Adrenal gland (tissue), 5 donors: ENCODE measurements at regions not wholly inside any gene's neighbourhood (a gene's known extent, or its start where the extent isn't known, plus 50 kb on each side); places are given as distances from the start of the nearest gene placed in this dataset.

Source experiments
- POLR2A ChIP-seq, 2 donors: fragments of 450-650 bp; IDR thresholded peaks; one replicate each; pipeline ENCODE4 v1.6.1; 2017; ENCODE audit warnings: antibody characterized with exemption in 2 of 2, mild to moderate bottlenecking in 2 of 2, moderate library complexity in 1 of 2
- TF ChIP-seq, protein P1 (sequence below), 6 experiments: fragments of 450-650 bp in 4 of 6; fragments of 200-600 bp in 2 of 6; sonication (generic) in 1 of 6; IDR thresholded peaks; 1 replicate in 5 of 6; 2 replicates in 1 of 6; pipeline versions ENCODE4 v1.5.1 to v1.8.0; 2016 to 2021; ENCODE audit warnings: antibody characterized with exemption in 6 of 6, mild to moderate bottlenecking in 2 of 6, moderate library complexity in 1 of 6
- donor health status: DM: no; HTN: no; CAD: no.

DNA sequence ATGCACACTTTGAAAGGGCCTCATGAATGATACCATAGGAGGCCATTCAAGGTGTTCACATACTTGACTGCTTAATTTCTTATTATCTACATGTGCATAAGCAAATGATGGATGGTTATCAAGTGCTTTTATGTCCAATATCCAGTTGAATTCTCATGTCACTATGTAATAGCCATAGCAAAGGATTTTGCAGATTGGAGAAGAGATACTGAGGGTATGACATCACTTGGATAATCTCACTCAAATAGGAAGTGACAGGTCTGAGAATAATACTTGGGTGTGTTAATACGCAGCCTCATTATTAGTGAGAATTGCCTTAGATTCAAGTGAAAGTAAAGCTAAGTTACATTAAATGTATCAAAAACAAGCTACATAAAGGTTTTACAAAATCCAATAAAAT is 1208.6 kb downstream of the CDH11 start:
- TF ChIP-seq, protein P1, sequence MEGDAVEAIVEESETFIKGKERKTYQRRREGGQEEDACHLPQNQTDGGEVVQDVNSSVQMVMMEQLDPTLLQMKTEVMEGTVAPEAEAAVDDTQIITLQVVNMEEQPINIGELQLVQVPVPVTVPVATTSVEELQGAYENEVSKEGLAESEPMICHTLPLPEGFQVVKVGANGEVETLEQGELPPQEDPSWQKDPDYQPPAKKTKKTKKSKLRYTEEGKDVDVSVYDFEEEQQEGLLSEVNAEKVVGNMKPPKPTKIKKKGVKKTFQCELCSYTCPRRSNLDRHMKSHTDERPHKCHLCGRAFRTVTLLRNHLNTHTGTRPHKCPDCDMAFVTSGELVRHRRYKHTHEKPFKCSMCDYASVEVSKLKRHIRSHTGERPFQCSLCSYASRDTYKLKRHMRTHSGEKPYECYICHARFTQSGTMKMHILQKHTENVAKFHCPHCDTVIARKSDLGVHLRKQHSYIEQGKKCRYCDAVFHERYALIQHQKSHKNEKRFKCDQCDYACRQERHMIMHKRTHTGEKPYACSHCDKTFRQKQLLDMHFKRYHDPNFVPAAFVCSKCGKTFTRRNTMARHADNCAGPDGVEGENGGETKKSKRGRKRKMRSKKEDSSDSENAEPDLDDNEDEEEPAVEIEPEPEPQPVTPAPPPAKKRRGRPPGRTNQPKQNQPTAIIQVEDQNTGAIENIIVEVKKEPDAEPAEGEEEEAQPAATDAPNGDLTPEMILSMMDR (IDR thresholded peaks at IDR 0.05), result no peak
- no peak for TF ChIP-seq POLR2A (IDR thresholded peaks at IDR 0.05)
